ENCODE measurements at regions not wholly inside any gene's neighbourhood (a gene's known extent, or its start where the extent isn't known, plus 50 kb on each side); places are given as distances from the start of the nearest gene placed in this dataset.

DNA sequence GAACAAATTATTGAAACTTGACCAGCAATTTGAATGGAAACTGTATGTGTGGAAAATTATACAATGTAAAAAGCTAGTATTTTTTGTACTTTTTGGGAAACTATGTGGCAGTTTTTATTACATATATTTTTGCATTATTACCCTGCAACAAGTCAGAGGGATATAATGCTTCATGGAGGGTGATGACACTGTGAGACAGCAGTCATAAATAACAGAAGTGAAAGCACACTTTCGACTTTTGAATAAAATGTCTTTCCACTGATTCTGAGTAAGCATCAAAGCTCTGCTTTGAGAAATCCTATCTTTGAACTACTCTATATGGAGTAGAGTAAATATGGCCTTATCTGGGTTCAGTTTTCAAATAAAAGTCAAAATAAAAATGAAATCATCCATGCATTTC, 122.6 kb upstream of the PABPC4L start:
- ATAC-seq (no peak), DNase-seq (no peak)
- Histone ChIP-seq H3K9me3 (no peaks in the 10 kb centered on the region), H3K27ac (no peak overlapping the region), H3K4me3 (no peak overlapping the region), H3K36me3 (no peaks in the 10 kb centered on the region), H3K4me1 (no peaks in the 10 kb centered on the region), H3K27me3 (no peaks in the 10 kb centered on the region)
- intact Hi-C loops (cut with DNase I; ENCODE audit: low total_unique reads) (no loop called here), in situ Hi-C loops (cut with MboI; ENCODE audit: low sequenced_read_pairs in 4 of 4) (no loop called here)
- TF ChIP-seq, protein P1, sequence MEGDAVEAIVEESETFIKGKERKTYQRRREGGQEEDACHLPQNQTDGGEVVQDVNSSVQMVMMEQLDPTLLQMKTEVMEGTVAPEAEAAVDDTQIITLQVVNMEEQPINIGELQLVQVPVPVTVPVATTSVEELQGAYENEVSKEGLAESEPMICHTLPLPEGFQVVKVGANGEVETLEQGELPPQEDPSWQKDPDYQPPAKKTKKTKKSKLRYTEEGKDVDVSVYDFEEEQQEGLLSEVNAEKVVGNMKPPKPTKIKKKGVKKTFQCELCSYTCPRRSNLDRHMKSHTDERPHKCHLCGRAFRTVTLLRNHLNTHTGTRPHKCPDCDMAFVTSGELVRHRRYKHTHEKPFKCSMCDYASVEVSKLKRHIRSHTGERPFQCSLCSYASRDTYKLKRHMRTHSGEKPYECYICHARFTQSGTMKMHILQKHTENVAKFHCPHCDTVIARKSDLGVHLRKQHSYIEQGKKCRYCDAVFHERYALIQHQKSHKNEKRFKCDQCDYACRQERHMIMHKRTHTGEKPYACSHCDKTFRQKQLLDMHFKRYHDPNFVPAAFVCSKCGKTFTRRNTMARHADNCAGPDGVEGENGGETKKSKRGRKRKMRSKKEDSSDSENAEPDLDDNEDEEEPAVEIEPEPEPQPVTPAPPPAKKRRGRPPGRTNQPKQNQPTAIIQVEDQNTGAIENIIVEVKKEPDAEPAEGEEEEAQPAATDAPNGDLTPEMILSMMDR (IDR thresholded peaks at IDR 0.05 in 4 of 5, conservative IDR thresholded peaks at IDR 0.05 in 1 of 5), result no peak
- TF ChIP-seq POLR2A (IDR thresholded peaks at IDR 0.05), result no peak

DNA sequence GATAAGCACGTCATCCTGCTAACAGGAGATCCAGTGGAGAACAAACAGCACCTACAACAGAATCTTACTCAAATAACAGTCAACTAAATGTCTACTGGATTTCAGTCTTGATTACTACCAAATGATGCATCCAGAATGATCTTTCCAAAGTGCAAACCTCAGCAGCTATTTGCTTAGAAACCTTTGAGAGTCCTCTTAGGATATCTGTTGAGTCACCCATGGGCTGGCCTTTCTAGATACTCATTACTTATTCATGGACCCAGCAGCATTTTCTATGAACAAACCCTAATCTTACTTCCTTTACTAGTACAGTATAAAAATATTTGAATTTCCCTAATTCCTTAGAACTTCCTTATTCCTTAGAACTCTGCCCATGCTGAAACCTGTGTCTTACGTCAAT, 118.5 kb upstream of the PABPC4L start:
- TF ChIP-seq POLR2A (IDR thresholded peaks at IDR 0.05), result no peak
- TF ChIP-seq, protein P1 (IDR thresholded peaks at IDR 0.05 in 4 of 5, conservative IDR thresholded peaks at IDR 0.05 in 1 of 5), result no peak
- no peaks in the 10 kb centered on the region for H3K27me3 ChIP-seq
- no peaks in the 10 kb centered on the region for H3K36me3 ChIP-seq
- no peaks in the 10 kb centered on the region for H3K9me3 ChIP-seq
- DNase-seq (no peak), ATAC-seq (no peak)
- no peaks in the 10 kb centered on the region for H3K4me1 ChIP-seq
- no peak overlapping the region for H3K27ac ChIP-seq
- H3K4me3 ChIP-seq, result no peak overlapping the region
- in situ Hi-C loops (cut with MboI; ENCODE audit: low sequenced_read_pairs in 4 of 4) (no loop called here), intact Hi-C loops (cut with DNase I; ENCODE audit: low total_unique reads) (no loop called here)

DNA sequence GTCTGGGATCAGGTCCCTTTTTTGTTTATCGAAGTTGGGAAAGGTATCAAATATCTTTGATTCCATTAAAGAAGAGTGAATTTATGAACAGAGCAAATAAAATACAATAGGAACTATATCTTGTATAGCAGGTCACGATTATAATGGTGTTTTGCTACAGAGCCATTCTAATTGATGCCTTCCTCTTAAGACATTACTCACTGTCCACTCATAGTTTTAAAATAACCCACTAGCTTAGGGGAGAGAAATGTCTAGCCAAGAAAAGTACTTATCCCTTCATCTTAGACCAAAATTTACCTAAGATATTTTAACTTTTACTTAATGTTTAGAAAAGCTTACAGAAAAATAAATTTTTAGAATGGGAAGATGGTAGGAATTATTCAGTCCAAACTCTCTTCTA, 112.0 kb upstream of the PABPC4L start:
- Histone ChIP-seq H3K27ac (no peak overlapping the region), H3K27me3 (no peaks in the 10 kb centered on the region), H3K4me1 (no peaks in the 10 kb centered on the region), H3K4me3 (no peak overlapping the region), H3K9me3 (no peaks in the 10 kb centered on the region), H3K36me3 (no peaks in the 10 kb centered on the region)
- TF ChIP-seq, protein P1 (IDR thresholded peaks at IDR 0.05 in 4 of 5, conservative IDR thresholded peaks at IDR 0.05 in 1 of 5), result no peak
- no peak for TF ChIP-seq POLR2A (IDR thresholded peaks at IDR 0.05)
- intact Hi-C loops (cut with DNase I; ENCODE audit: low total_unique reads), result no loop called here
- DNase-seq, result no peak
- ATAC-seq, result no peak
- in situ Hi-C loops (cut with MboI; ENCODE audit: low sequenced_read_pairs in 4 of 4), result no loop called here

DNA sequence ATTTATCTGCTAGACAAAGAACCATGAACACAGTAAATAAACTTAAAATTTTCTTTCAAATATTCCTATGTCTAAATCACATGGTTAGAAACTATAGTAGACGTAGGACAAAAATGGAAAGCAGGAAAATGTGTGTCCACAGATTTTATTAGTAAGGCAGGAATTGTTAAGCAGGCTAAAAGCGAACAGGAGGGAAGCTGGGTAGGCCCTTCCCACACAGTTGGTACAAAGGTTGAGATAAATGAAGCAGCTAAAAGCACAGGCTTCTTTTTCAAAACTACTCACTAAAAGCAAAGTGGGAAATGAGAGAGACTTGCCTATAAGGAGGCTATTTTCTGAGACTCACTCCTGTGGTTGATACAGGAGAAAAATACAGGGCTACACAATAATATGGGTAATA, 108.1 kb upstream of the PABPC4L start:
- Histone ChIP-seq H3K4me1 (no peaks in the 10 kb centered on the region), H3K4me3 (no peak overlapping the region), H3K27me3 (no peaks in the 10 kb centered on the region), H3K9me3 (no peaks in the 10 kb centered on the region), H3K36me3 (no peaks in the 10 kb centered on the region), H3K27ac (no peak overlapping the region)
- in situ Hi-C loops (cut with MboI; ENCODE audit: low sequenced_read_pairs in 4 of 4), result no loop called here
- no peak for TF ChIP-seq POLR2A (IDR thresholded peaks at IDR 0.05)
- TF ChIP-seq, protein P1 (IDR thresholded peaks at IDR 0.05 in 4 of 5, conservative IDR thresholded peaks at IDR 0.05 in 1 of 5), result no peak
- intact Hi-C loops (cut with DNase I; ENCODE audit: low total_unique reads), result no loop called here
- ATAC-seq (no peak), DNase-seq (no peak)

DNA sequence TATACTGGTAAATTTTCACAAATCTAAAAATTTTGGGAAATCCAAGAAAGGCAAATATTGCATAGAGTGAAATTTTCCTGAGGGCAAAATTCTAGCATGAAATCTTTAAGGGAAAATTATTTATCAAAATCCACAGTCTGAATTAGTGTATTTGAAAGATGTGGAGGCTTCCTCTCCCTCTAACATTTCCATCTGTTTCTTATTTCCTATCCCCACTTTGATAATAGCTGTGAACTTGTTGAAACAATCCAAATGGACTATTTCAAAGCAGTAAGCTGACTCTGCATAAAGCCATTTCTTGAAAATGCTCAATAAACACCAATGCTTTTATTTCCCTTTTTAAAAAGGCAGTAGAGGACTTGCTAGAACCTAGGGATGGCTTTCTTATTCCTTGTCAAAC, 107.3 kb upstream of the PABPC4L start:
- no peaks in the 10 kb centered on the region for H3K9me3 ChIP-seq
- H3K27me3 ChIP-seq, result no peaks in the 10 kb centered on the region
- TF ChIP-seq POLR2A (IDR thresholded peaks at IDR 0.05), result no peak
- no peaks in the 10 kb centered on the region for H3K4me1 ChIP-seq
- in situ Hi-C loops (cut with MboI; ENCODE audit: low sequenced_read_pairs in 4 of 4) (no loop called here), intact Hi-C loops (cut with DNase I; ENCODE audit: low total_unique reads) (no loop called here)
- H3K27ac ChIP-seq, result no peak overlapping the region
- ATAC-seq, result no peak
- no peaks in the 10 kb centered on the region for H3K36me3 ChIP-seq
- no peak for DNase-seq
- no peak overlapping the region for H3K4me3 ChIP-seq

Data from gastrocnemius medialis (tissue), 4 donors.